22Rv1 (cell line): ENCODE measurements at regions not wholly inside any gene's neighbourhood (a gene's known extent, or its start where the extent isn't known, plus 50 kb on each side); places are given as distances from the start of the nearest gene placed in this dataset.

ENCODE experiments used
- H3K27ac ChIP-seq: fragments of 450-650 bp; 2 replicates; pipeline ENCODE4 v1.5.1; 2017
- CTCF ChIP-seq: fragments of 450-650 bp; IDR thresholded peaks from 2 replicates; pipeline ENCODE4 v1.5.1; 2017; ENCODE audit warnings: mild to moderate bottlenecking
- ZFX ChIP-seq: fragments of 450-650 bp; IDR thresholded peaks from 2 replicates; pipeline ENCODE4 v1.6.1; 2017; ENCODE audit warnings: antibody characterized with exemption, borderline replicate concordance

GRCh38 chr16:74153773-74154172 lies 142.8 kb upstream of the PSMD7 start:
- no peak for TF ChIP-seq CTCF
- TF ChIP-seq ZFX, result no peak
- H3K27ac ChIP-seq, result no peak overlapping the region

GRCh38 chr16:74146643-74147042 lies 150.0 kb upstream of the PSMD7 start:
- H3K27ac ChIP-seq, result no peak overlapping the region
- TF ChIP-seq ZFX, result no peak
- TF ChIP-seq CTCF, result no peak

GRCh38 chr16:74143171-74143570 lies 153.4 kb upstream of the PSMD7 start:
- TF ChIP-seq ZFX, result no peak
- no peak for TF ChIP-seq CTCF
- no peak overlapping the region for H3K27ac ChIP-seq

- no peak overlapping the region for H3K27ac ChIP-seq
- TF ChIP-seq ZFX, result no peak
- no peak for TF ChIP-seq CTCF
These were observed 155.6 kb upstream of the PSMD7 start for GRCh38 chr16:74141015-74141414.

GRCh38 chr16:74140557-74140956 lies 156.1 kb upstream of the PSMD7 start:
- TF ChIP-seq CTCF, result no peak
- TF ChIP-seq ZFX, result no peak
- H3K27ac ChIP-seq, result no peak overlapping the region

GRCh38 chr16:74123826-74124225 lies 172.8 kb upstream of the PSMD7 start:
- TF ChIP-seq ZFX, result no peak
- no peak for TF ChIP-seq CTCF
- no peak overlapping the region for H3K27ac ChIP-seq

- no peak for TF ChIP-seq ZFX
- no peak for TF ChIP-seq CTCF
- H3K27ac ChIP-seq, result no peak overlapping the region
These were observed 173.4 kb upstream of the PSMD7 start for GRCh38 chr16:74123195-74123594.
